Hindlimb muscle (tissue), 1 donor: ENCODE measurements at regions not wholly inside any gene's neighbourhood (a gene's known extent, or its start where the extent isn't known, plus 50 kb on each side); places are given as distances from the start of the nearest gene placed in this dataset.
"Not testable (repeated sequence)": the region's sequence is repeated elsewhere in the genome, so short reads cannot be mapped to it uniquely, and the experiment has no call there.

ENCODE experiments used
- DNase-seq: peaks from one replicate; pipeline ENCODE4 v3.0.0-alpha.2; 2013

- DNase-seq = no peak
Measured at GRCh38 chr11:64428693-64429092, 69.7 kb downstream of the RPS6KA4 start.

- DNase-seq = no peak
Measured at GRCh38 chr11:64429970-64430369, 71.0 kb downstream of the RPS6KA4 start.

GRCh38 chr11:64430645-64431044 lies 71.7 kb downstream of the RPS6KA4 start:
- DNase-seq = no peak

- no peak for DNase-seq
Measured at GRCh38 chr11:64436000-64436399, 77.0 kb downstream of the RPS6KA4 start.

GRCh38 chr11:64437426-64437825 lies 78.5 kb downstream of the RPS6KA4 start:
- no peak for DNase-seq

GRCh38 chr11:64438986-64439771 lies 80.2 kb downstream of the RPS6KA4 start:
- DNase-seq = no peak

- DNase-seq = not testable (repeated sequence)
Measured at GRCh38 chr11:64439772-64440491, 81.0 kb downstream of the RPS6KA4 start.

GRCh38 chr11:64441127-64441526 lies 82.2 kb downstream of the RPS6KA4 start:
- no peak for DNase-seq

- no peak for DNase-seq
Measured at GRCh38 chr11:64443001-64443400, 84.0 kb downstream of the RPS6KA4 start.

GRCh38 chr11:64444838-64445441 lies 86.0 kb downstream of the RPS6KA4 start:
- DNase-seq = no peak

GRCh38 chr11:64445651-64446050 lies 86.7 kb downstream of the RPS6KA4 start:
- no peak for DNase-seq

- DNase-seq = peak; percentile 34
Measured at GRCh38 chr11:64447831-64448598, 89.1 kb downstream of the RPS6KA4 start.

GRCh38 chr11:64448599-64449380 lies 89.8 kb downstream of the RPS6KA4 start:
- DNase-seq = peak; percentile 74

- peak; percentile 32 for DNase-seq
Measured at GRCh38 chr11:64449381-64450167, 90.6 kb downstream of the RPS6KA4 start.

GRCh38 chr11:64450168-64450560 lies 91.2 kb downstream of the RPS6KA4 start:
- DNase-seq = no peak

- DNase-seq = no peak
Measured at GRCh38 chr11:64451856-64452255, 92.9 kb downstream of the RPS6KA4 start.

GRCh38 chr11:64453466-64453865 lies 94.5 kb downstream of the RPS6KA4 start:
- no peak for DNase-seq

GRCh38 chr11:64455456-64456261 lies 96.7 kb downstream of the RPS6KA4 start:
- DNase-seq = no peak

- DNase-seq = no peak
Measured at GRCh38 chr11:64456509-64457320, 97.8 kb downstream of the RPS6KA4 start.
